GM08714 (cell line): ENCODE measurements at regions not wholly inside any gene's neighbourhood (a gene's known extent, or its start where the extent isn't known, plus 50 kb on each side); places are given as distances from the start of the nearest gene placed in this dataset.

ENCODE experiments used
- H3K4me3 ChIP-seq: fragments of 200-500 bp; sonication (Bioruptor generic); 2 replicates; pipeline ENCODE4 v1.5.1; 2014; ENCODE audit warnings: mild to moderate bottlenecking, low read length, inconsistent platforms
- ZNF274 ChIP-seq: IDR thresholded peaks from 2 replicates; pipeline ENCODE4 v1.6.1; 2012; ENCODE audit warnings: mild to moderate bottlenecking, low read depth, low read length

DNA sequence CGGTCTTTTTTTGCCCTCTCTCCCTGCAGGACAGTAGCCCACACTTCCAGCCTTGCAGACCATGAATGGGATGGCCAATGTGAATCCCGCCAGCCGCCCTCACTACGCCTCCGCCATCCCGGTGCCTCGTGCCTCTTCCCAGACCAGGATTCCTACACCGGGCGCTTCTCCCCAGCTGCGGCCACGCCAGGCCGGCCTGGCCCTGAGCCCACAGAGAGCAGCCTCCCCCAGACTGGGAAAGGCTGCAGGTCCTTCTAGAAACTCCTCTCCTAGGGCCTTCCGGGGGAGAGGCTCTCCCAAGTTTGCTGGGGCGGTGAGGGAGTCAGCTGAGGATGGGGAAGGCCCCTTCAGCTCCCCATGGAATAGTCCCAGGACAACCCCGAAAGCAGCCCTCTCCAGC, 83.9 kb downstream of the NAV1 start:
- H3K4me3 ChIP-seq, result no peak overlapping the region
- TF ChIP-seq ZNF274, result no peak

- no peak overlapping the region for H3K4me3 ChIP-seq
- no peak for TF ChIP-seq ZNF274
Observed at GRCh38 chr1:201624741-201625225, 85.9 kb downstream of the NAV1 start.

DNA sequence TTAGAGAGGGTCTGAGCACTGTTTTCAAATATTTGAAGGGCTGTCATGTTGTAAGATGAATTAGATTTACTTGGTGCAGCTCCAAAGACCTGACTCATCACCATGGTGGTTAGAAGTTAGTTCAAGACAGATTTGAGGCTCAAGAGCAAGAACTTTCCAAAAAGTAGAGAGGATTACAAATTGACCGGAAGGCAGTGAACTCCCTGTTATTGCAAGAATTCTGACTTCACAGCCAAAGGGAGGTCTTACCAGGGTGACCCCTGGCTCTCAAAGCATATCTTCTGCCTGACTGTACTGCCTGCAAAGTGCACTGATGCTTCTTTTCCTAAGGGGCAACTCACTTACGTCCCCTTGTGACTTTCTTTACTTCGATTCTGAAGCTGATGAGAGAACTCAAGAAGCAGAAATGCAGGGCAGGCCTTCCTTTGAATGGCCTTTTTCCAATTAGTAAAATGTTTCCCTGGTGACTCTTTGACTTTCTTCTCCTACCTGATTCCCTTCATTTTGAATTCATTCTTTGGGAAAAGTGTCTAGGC, 86.4 kb downstream of the NAV1 start:
- no peak overlapping the region for H3K4me3 ChIP-seq
- TF ChIP-seq ZNF274, result no peak

- TF ChIP-seq ZNF274, result no peak
- no peak overlapping the region for H3K4me3 ChIP-seq
Observed at GRCh38 chr1:201625851-201626251, 86.9 kb downstream of the NAV1 start.

GRCh38 chr1:201626629-201627275, 87.8 kb downstream of the NAV1 start:
- no peak for TF ChIP-seq ZNF274
- no peak overlapping the region for H3K4me3 ChIP-seq

GRCh38 chr1:201628490-201628889, 89.6 kb downstream of the NAV1 start:
- no peak for TF ChIP-seq ZNF274
- H3K4me3 ChIP-seq, result no peak overlapping the region

GRCh38 chr1:201630582-201630981, 91.7 kb downstream of the NAV1 start:
- no peak for TF ChIP-seq ZNF274
- H3K4me3 ChIP-seq, result no peak overlapping the region

DNA sequence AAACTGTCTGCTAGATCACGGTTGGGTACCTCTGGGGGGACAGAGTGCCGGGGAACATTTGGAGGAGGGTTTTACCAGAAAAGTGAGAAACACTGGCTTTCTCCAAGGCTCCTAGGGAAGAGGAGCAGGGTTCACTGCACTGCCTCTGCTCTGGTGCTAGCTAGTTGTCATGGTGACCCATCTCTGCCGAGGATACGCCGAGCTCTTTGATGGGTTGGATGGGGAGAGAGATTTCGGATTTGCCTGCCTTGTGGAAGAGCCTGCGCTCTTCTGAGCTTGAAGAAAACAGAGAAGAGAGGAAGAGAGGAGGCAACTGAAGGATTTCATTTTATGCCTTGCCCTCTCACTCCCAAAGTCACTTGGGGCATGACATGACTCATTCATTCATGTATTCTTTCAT, 92.1 kb downstream of the NAV1 start:
- TF ChIP-seq ZNF274, result no peak
- no peak overlapping the region for H3K4me3 ChIP-seq

- no peak overlapping the region for H3K4me3 ChIP-seq
- no peak for TF ChIP-seq ZNF274
Observed at GRCh38 chr1:201632364-201632952, 93.5 kb downstream of the NAV1 start.

DNA sequence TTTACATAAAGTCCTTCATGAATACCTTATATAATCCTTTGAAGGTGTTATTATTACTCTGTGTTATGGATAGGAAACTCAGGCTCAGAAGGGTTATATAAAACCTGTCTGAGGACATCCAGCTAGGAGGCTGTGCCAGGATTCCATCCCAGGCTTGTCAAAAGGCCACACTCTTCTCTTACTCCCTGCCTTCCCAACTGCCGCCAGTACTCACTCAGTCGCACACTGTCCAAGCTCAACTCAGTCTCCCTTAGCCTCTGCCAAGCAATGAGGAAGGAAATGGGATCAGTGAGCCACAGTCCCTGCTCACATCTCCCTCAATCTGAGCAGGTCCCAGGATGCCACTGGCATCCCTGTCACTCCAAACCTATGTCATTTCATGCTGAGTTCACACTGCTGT, 94.4 kb downstream of the NAV1 start:
- H3K4me3 ChIP-seq, result no peak overlapping the region
- TF ChIP-seq ZNF274, result no peak

GRCh38 chr1:201633811-201634210, 94.9 kb downstream of the NAV1 start:
- H3K4me3 ChIP-seq, result no peak overlapping the region
- TF ChIP-seq ZNF274, result no peak

DNA sequence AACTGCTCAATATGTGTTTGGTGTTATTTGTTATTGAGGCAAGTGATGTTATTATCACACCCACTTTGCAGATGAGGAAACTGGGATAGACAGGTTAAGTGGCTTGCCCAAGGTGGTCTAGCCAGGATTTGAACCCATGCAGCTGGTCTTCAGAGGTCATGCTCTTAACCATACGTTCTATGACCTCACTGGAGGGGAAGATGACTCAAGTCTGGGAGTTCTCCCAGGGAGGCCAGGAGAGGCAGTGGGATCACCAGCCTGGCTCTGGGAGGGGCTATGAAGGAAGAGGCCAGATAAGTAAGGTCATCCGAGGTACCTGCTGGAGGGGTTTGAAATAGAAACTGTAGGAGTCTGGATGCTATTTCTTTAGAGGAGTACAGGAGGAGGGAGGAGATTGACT, 95.3 kb downstream of the NAV1 start:
- no peak overlapping the region for H3K4me3 ChIP-seq
- no peak for TF ChIP-seq ZNF274

- no peak for TF ChIP-seq ZNF274
- no peak overlapping the region for H3K4me3 ChIP-seq
Observed at GRCh38 chr1:201636097-201636496, 97.2 kb downstream of the NAV1 start.

GRCh38 chr1:201636510-201636971, 97.6 kb downstream of the NAV1 start:
- H3K4me3 ChIP-seq, result no peak overlapping the region
- TF ChIP-seq ZNF274, result no peak
